ENCODE measurements at regions not wholly inside any gene's neighbourhood (a gene's known extent, or its start where the extent isn't known, plus 50 kb on each side); places are given as distances from the start of the nearest gene placed in this dataset.

- ChIA-PET CTCF (no interaction called here), POLR2A (ENCODE audit: unreplicated experiment) (no interaction called here)
- intact Hi-C loops (cut with micrococcal nuclease) (no loop called here), dilution Hi-C loops (cut with HindIII; ENCODE audit: low sequenced_read_pairs, unreplicated experiment) (no loop called here), in situ Hi-C loops (cut with MboI; ENCODE audit: low sequenced_read_pairs) (no loop called here)
- no peak for ATAC-seq (ENCODE audit: low read depth)
- peaks cover 5% of the 10 kb centered on the region; the same call in 1 of the 2 replicates for H3K9me3 ChIP-seq (ENCODE audit: control insufficient read depth, insufficient read depth, low read length)
- no TSS peak for BruUV-seq (replicated peaks)
- H3K23ac ChIP-seq (ENCODE audit: low read depth, low read length) = no peak overlapping the region
- no peak overlapping the region for H4K91ac ChIP-seq (ENCODE audit: insufficient read depth, low read depth, low read length)
- H3K36me3 ChIP-seq (ENCODE audit: control insufficient read depth, insufficient read depth, low read length) = no peaks in the 10 kb centered on the region
- no peaks in the 10 kb centered on the region for H3K27me3 ChIP-seq (ENCODE audit: control insufficient read depth, insufficient read depth, low read length)
- H2AK5ac ChIP-seq (ENCODE audit: low read depth, low read length) = no peak overlapping the region
- no peak overlapping the region for H2AFZ ChIP-seq (replicated peaks; ENCODE audit: low read length, poor library complexity)
- H3K4me3 ChIP-seq (ENCODE audit: insufficient read depth, low read depth, low read length) = no peak overlapping the region
- no CpG with 5 or more reads among the region's 1 CpG for WGBS, 2 experiments (ENCODE audit: extremely low coverage in 2 of 2, insufficient read length in 1 of 2)
- H2BK5ac ChIP-seq (ENCODE audit: low read depth, low read length, poor library complexity, severe bottlenecking) = no peak overlapping the region
- no peak overlapping the region for H3K56ac ChIP-seq (ENCODE audit: extremely low read depth, insufficient read depth, low read length)
- H2BK15ac ChIP-seq (ENCODE audit: low read depth, low read length) = no peak overlapping the region
- no peak overlapping the region for H4K8ac ChIP-seq (ENCODE audit: low read depth in 2 of 2, low read length in 2 of 2)
- H2BK20ac ChIP-seq (ENCODE audit: low read depth, low read length) = no peak overlapping the region
- no peak overlapping the region for H3K9ac ChIP-seq (ENCODE audit: low read depth, low read length)
- no peaks in the 10 kb centered on the region for H3K9me1 ChIP-seq (ENCODE audit: insufficient read depth, low read length)
- TF ChIP-seq RCOR1 (IDR thresholded peaks at IDR 0.05; ENCODE audit: insufficient replicate concordance, low read length) = no peak
- TF ChIP-seq ELK1 (IDR thresholded peaks at IDR 0.05; ENCODE audit: borderline replicate concordance, low read depth, low read length) = no peak
- TF ChIP-seq USF2 (IDR thresholded peaks at IDR 0.05; ENCODE audit: low read depth, low read length) = no peak
- no peak for TF ChIP-seq RAD21 (IDR thresholded peaks at IDR 0.05; ENCODE audit: low read length)
- TF ChIP-seq FOS (IDR thresholded peaks at IDR 0.05; ENCODE audit: low read depth, low read length) = no peak
- no peak for TF ChIP-seq CHD1 (IDR thresholded peaks at IDR 0.05; ENCODE audit: low read depth, low read length)
- TF ChIP-seq POLR2A (IDR thresholded peaks at IDR 0.05; ENCODE audit: low read depth, low read length) = no peak
- TF ChIP-seq CTCF (conservative IDR thresholded peaks at IDR 0.05; ENCODE audit: low read depth, low read length) = no peak
- TF ChIP-seq SMC3 (IDR thresholded peaks at IDR 0.05; ENCODE audit: low read depth, low read length) = no peak
- no peak overlapping the region for H4K5ac ChIP-seq (ENCODE audit: low read depth, low read length)
- no peak overlapping the region for H3K27ac ChIP-seq (ENCODE audit: insufficient read depth, low read length)
- H3K79me1 ChIP-seq (ENCODE audit: low read depth in 1 of 2, low read length in 2 of 2) = no peaks in the 10 kb centered on the region
- H3K18ac ChIP-seq (ENCODE audit: low read depth, low read length) = no peak overlapping the region
- no peak overlapping the region for H2AK9ac ChIP-seq (replicated peaks; ENCODE audit: low read depth, low read length, poor library complexity)
- H2BK120ac ChIP-seq (ENCODE audit: low read depth, low read length) = no peak overlapping the region
- H4K20me1 ChIP-seq (ENCODE audit: insufficient read depth, low read length) = no peaks in the 10 kb centered on the region
- no peak overlapping the region for H3K4me2 ChIP-seq (ENCODE audit: low read depth, low read length)
- no peak overlapping the region for H3K4ac ChIP-seq (ENCODE audit: low read depth, low read length)
- no peaks in the 10 kb centered on the region for H3K4me1 ChIP-seq (ENCODE audit: control insufficient read depth, insufficient read depth, low read length)
- no peak overlapping the region for H3K14ac ChIP-seq (replicated peaks; ENCODE audit: low read depth, low read length)
- no peak for DNase-seq
These were observed 339.9 kb upstream of the SPRY2 start for GRCh38 chr13:80680786-80681366.

Data from IMR-90 (cell line).